Endothelial cell of umbilical vein (primary cell): ENCODE measurements at regions not wholly inside any gene's neighbourhood (a gene's known extent, or its start where the extent isn't known, plus 50 kb on each side); places are given as distances from the start of the nearest gene placed in this dataset.

Experiments used
- BruUV-seq: library from RNA; stranded (reverse); fragments of 400-500 nt; replicated peaks from 2 replicates; lab custom pipeline; 2021; lab: Mats Ljungman, UMichigan
- CTCF ChIA-PET: fragments of 300-600, 350-600 bp; sonication (Branson Sonifier 250); formaldehyde crosslinking; loops from one replicate; lab custom pipeline; 2021; ENCODE audit warnings: antibody characterized with exemption, inconsistent platforms; lab: Charles Lee
- POLR2A ChIA-PET: fragments of 300-600, 350-600 bp; sonication (Branson Sonifier 250); formaldehyde crosslinking; loops from one replicate; lab custom pipeline; 2021; ENCODE audit warnings: antibody characterized with exemption, inconsistent platforms; lab: Charles Lee
- DNase-seq: peaks from one replicate; pipeline ENCODE4 v3.0.0-alpha.2; 2011; ENCODE audit warnings: low read depth, low spot score
- FAIRE-seq: peaks from 2 replicates; lab custom pipeline; 2011; peaks lifted over from hg19 to GRCh38; lab: Jason Lieb, UNC
- H2AFZ ChIP-seq: 2 replicates; pipeline ENCODE4 v1.6.0; 2012; ENCODE audit warnings: low read depth, low read length, control low read depth, inconsistent platforms
- H3K27ac ChIP-seq: 2 replicates; pipeline ENCODE4 v1.5.1; 2011; ENCODE audit warnings: low read depth, mild to moderate bottlenecking, control low read depth, low read length, moderate library complexity; ENCODE audit not compliant: insufficient read depth
- H3K27me3 ChIP-seq, 2 experiments: 2 replicates each; pipeline versions ENCODE4 v1.6.0 to v1.6.1; 2011; ENCODE audit warnings: low read length in 2 of 2, mixed read lengths in 1 of 2; ENCODE audit not compliant: control insufficient read depth in 2 of 2, insufficient read depth in 2 of 2
- H3K36me3 ChIP-seq, 2 experiments: 2 replicates in 1 of 2; 3 replicates in 1 of 2; pipeline ENCODE4 v1.5.1; 2011; ENCODE audit warnings: low read length in 2 of 2, mild to moderate bottlenecking in 1 of 2, moderate library complexity in 1 of 2; ENCODE audit not compliant: control insufficient read depth in 2 of 2, insufficient read depth in 2 of 2; ENCODE audit errors: extremely low read depth in 1 of 2
- H3K4me1 ChIP-seq: 3 replicates; pipeline ENCODE4 v1.5.1; 2011; ENCODE audit warnings: mild to moderate bottlenecking, low read length; ENCODE audit not compliant: control insufficient read depth, insufficient read depth; ENCODE audit errors: extremely low read depth
- H3K4me2 ChIP-seq: 2 replicates; pipeline ENCODE4 v1.6.1; 2011; ENCODE audit warnings: low read length, control low read depth, mixed read lengths; ENCODE audit not compliant: insufficient read depth
- H3K4me3 ChIP-seq, 3 experiments: fragments of 200-600 bp in 1 of 3; sonication (generic), shearing (Covaris generic) in 1 of 3; replicated peaks in 1 of 3; 2 replicates each; pipeline ENCODE4 v1.5.1; 2011 to 2016; ENCODE audit warnings: control low read depth in 3 of 3, low read length in 3 of 3, mild to moderate bottlenecking in 2 of 3, inconsistent platforms in 1 of 3, low read depth in 1 of 3, moderate library complexity in 1 of 3; ENCODE audit not compliant: insufficient read depth in 1 of 3
- H3K79me2 ChIP-seq: 2 replicates; pipeline ENCODE4 v1.6.0; 2012; ENCODE audit warnings: low read length, inconsistent platforms; ENCODE audit not compliant: control insufficient read depth, insufficient read depth
- H3K9ac ChIP-seq: replicated peaks from 2 replicates; pipeline ENCODE3; 2011; ENCODE audit warnings: low read length, control low read depth; ENCODE audit not compliant: insufficient read depth; ENCODE audit errors: extremely low read depth
- H3K9me1 ChIP-seq: replicated peaks from 3 replicates; pipeline ENCODE4 v1.6.0; 2011; ENCODE audit warnings: mild to moderate bottlenecking, low read length; ENCODE audit not compliant: control insufficient read depth, insufficient read depth; ENCODE audit errors: extremely low read depth
- H3K9me3 ChIP-seq: replicated peaks from 2 replicates; pipeline ENCODE4 v1.5.1; 2012; ENCODE audit warnings: low read length, inconsistent platforms; ENCODE audit not compliant: control insufficient read depth, insufficient read depth
- H4K20me1 ChIP-seq: replicated peaks from 2 replicates; pipeline ENCODE3; 2011; ENCODE audit warnings: mild to moderate bottlenecking, low read length; ENCODE audit not compliant: control insufficient read depth, insufficient read depth; ENCODE audit errors: extremely low read depth
- EZH2 ChIP-seq: IDR thresholded peaks from 2 replicates; pipeline ENCODE4 v1.6.1; 2012; ENCODE audit warnings: borderline replicate concordance, low read depth, mild to moderate bottlenecking, moderate library complexity, low read length, inconsistent platforms; ENCODE audit not compliant: severe bottlenecking
- GATA2 ChIP-seq: IDR thresholded peaks from 2 replicates; pipeline ENCODE4 v1.7.0; 2011; ENCODE audit warnings: low read depth, mild to moderate bottlenecking, moderate library complexity, mixed read lengths, low read length; ENCODE audit not compliant: insufficient read length, insufficient read depth
- JUN ChIP-seq: IDR thresholded peaks from 2 replicates; pipeline ENCODE4 v1.6.1; 2011; ENCODE audit warnings: borderline replicate concordance, low read depth; ENCODE audit not compliant: insufficient read length, insufficient read depth
- MYC ChIP-seq: IDR thresholded peaks from one replicate; pipeline ENCODE4 v1.6.1; 2011; ENCODE audit warnings: mild to moderate bottlenecking, low read depth, low read length
- POLR2A ChIP-seq: IDR thresholded peaks from 2 replicates; pipeline ENCODE4 v1.6.1; 2012; ENCODE audit warnings: low read depth, mild to moderate bottlenecking, control low read depth, low read length
- POLR2AphosphoS5 ChIP-seq: IDR thresholded peaks from 2 replicates; pipeline ENCODE4 v1.6.1; 2012; ENCODE audit warnings: low read depth, mild to moderate bottlenecking, control low read depth, low read length, moderate library complexity; ENCODE audit not compliant: insufficient read depth
- dilution Hi-C: fragments of 300-500 bp; cut with MboI; formaldehyde crosslinking; loops from one replicate; pipeline ENCODE4 v1.15.0; 2019; ENCODE audit warnings: low sequenced_read_pairs; ENCODE audit not compliant: extremely low pct_ligation_motif_present
- intact Hi-C: fragments of 100-400 bp; cut with micrococcal nuclease; formaldehyde crosslinking; loops from one replicate; pipeline ENCODE4 v1.10.0; 2022
- TF ChIP-seq, protein P1 (sequence below), 2 donors: IDR thresholded peaks; 1 replicate in 1 of 2; 2 replicates in 1 of 2; pipeline ENCODE4 v1.5.1; 2011; ENCODE audit warnings: low read length in 2 of 2, mild to moderate bottlenecking in 2 of 2, moderate library complexity in 2 of 2, control low read depth in 1 of 2, inconsistent platforms in 1 of 2, low read depth in 1 of 2; ENCODE audit not compliant: insufficient read depth in 1 of 2; ENCODE audit errors: extremely low read depth in 1 of 2
- TF ChIP-seq, protein P2 (sequence below): IDR thresholded peaks from 2 replicates; pipeline ENCODE4 v1.6.1; 2011; ENCODE audit not compliant: insufficient read depth, insufficient read length

DNA sequence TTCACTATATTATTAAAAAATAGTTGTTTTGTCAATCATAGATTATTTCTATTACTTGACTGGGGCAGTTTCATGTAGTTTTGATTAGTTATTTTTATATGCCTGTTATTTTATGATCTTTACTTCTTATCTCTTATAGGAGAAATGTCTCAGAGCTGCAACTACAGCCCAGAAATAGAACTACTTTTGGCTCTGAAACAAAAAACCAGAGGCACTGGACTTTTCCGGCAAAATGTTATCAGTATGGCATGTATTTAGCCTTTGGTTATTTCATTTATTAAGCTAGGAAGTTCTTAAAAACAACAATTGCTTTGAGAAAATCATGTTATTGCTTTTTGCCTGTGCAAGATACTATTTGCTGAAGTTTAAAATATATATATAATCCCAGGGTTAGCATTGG lies 566.5 kb downstream of the ANKRD50 start:
- POLR2A ChIA-PET = no interaction called here
- no TSS peak for BruUV-seq
- Histone ChIP-seq H3K9ac (no peak overlapping the region), H2AFZ (no peak overlapping the region), H3K36me3 (no peaks in the 10 kb centered on the region), H3K27ac (no peak overlapping the region), H3K79me2 (no peaks in the 10 kb centered on the region), H3K27me3 (no peaks in the 10 kb centered on the region), H3K9me3 (no peaks in the 10 kb centered on the region), H3K4me3 (no peak overlapping the region), H3K9me1 (no peaks in the 10 kb centered on the region), H4K20me1 (no peaks in the 10 kb centered on the region), H3K4me2 (no peak overlapping the region), H3K4me1 (no peaks in the 10 kb centered on the region)
- CTCF ChIA-PET = interaction anchor here (1.3 kb wide), 1 partner anchor 18 kb away, joined by 3 read pairs; no protein-coding TSS in a partner anchor
- dilution Hi-C loops (no loop called here), intact Hi-C loops (no loop called here)
- FAIRE-seq = peak; percentile 33
- TF ChIP-seq POLR2A = no peak
- TF ChIP-seq, protein P1, sequence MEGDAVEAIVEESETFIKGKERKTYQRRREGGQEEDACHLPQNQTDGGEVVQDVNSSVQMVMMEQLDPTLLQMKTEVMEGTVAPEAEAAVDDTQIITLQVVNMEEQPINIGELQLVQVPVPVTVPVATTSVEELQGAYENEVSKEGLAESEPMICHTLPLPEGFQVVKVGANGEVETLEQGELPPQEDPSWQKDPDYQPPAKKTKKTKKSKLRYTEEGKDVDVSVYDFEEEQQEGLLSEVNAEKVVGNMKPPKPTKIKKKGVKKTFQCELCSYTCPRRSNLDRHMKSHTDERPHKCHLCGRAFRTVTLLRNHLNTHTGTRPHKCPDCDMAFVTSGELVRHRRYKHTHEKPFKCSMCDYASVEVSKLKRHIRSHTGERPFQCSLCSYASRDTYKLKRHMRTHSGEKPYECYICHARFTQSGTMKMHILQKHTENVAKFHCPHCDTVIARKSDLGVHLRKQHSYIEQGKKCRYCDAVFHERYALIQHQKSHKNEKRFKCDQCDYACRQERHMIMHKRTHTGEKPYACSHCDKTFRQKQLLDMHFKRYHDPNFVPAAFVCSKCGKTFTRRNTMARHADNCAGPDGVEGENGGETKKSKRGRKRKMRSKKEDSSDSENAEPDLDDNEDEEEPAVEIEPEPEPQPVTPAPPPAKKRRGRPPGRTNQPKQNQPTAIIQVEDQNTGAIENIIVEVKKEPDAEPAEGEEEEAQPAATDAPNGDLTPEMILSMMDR (IDR thresholded peaks at IDR 0.05; ENCODE audit: extremely low read depth in 1 of 2, insufficient read depth in 1 of 2, low read depth in 1 of 2, low read length in 2 of 2) = no peak
- TF ChIP-seq MYC = no peak
- no peak for TF ChIP-seq EZH2
- no peak for TF ChIP-seq POLR2AphosphoS5
- TF ChIP-seq, protein P2, sequence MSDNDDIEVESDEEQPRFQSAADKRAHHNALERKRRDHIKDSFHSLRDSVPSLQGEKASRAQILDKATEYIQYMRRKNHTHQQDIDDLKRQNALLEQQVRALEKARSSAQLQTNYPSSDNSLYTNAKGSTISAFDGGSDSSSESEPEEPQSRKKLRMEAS = no peak
- TF ChIP-seq JUN = no peak
- TF ChIP-seq GATA2 = no peak
- peak; percentile 58 for DNase-seq
